Uterus (tissue), 2 donors: ENCODE measurements at regions not wholly inside any gene's neighbourhood (a gene's known extent, or its start where the extent isn't known, plus 50 kb on each side); places are given as distances from the start of the nearest gene placed in this dataset.

ENCODE experiments used
- POLR2A ChIP-seq, 2 donors: fragments of 450-650 bp; IDR thresholded peaks; one replicate each; pipeline ENCODE4 v1.6.1; 2016; ENCODE audit warnings: antibody characterized with exemption in 2 of 2, mild to moderate bottlenecking in 1 of 2, moderate library complexity in 1 of 2
- TF ChIP-seq, protein P1 (sequence below), 4 experiments: fragments of 200-600 bp in 2 of 4; fragments of 450-650 bp in 2 of 4; sonication (generic) in 2 of 4; IDR thresholded peaks; one replicate each; pipeline ENCODE4 v1.5.1; 2016 to 2019; ENCODE audit warnings: antibody characterized with exemption in 4 of 4, mild to moderate bottlenecking in 2 of 4, moderate library complexity in 1 of 4

DNA sequence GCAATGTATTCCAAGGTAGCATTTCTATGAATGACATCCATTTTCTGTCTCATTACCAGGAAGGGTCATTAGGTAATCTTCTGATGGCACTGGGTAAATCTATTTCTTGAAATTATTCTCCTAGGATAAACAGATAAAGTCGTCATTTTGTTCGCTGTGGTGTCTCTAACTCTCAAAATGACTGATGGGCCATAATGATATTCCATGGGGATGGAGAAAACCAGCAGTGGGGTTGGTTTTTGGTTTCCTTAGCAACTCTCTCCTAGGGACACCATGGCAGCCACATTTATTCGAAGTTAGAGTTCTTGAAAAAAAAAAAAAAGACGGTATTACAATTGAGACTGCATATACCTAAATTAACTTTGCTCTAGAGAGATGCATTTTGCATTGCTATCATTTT is 231.3 kb upstream of the SLCO3A1 start:
- TF ChIP-seq, protein P1, sequence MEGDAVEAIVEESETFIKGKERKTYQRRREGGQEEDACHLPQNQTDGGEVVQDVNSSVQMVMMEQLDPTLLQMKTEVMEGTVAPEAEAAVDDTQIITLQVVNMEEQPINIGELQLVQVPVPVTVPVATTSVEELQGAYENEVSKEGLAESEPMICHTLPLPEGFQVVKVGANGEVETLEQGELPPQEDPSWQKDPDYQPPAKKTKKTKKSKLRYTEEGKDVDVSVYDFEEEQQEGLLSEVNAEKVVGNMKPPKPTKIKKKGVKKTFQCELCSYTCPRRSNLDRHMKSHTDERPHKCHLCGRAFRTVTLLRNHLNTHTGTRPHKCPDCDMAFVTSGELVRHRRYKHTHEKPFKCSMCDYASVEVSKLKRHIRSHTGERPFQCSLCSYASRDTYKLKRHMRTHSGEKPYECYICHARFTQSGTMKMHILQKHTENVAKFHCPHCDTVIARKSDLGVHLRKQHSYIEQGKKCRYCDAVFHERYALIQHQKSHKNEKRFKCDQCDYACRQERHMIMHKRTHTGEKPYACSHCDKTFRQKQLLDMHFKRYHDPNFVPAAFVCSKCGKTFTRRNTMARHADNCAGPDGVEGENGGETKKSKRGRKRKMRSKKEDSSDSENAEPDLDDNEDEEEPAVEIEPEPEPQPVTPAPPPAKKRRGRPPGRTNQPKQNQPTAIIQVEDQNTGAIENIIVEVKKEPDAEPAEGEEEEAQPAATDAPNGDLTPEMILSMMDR (IDR thresholded peaks at IDR 0.05): no peak
- no peak for TF ChIP-seq POLR2A (IDR thresholded peaks at IDR 0.05)
